ENCODE measurements at regions not wholly inside any gene's neighbourhood (a gene's known extent, or its start where the extent isn't known, plus 50 kb on each side); places are given as distances from the start of the nearest gene placed in this dataset.
"Not testable (repeated sequence)": the region's sequence is repeated elsewhere in the genome, so short reads cannot be mapped to it uniquely, and the experiment has no call there.

- DNase-seq, result no peak
These were observed 496.7 kb downstream of the EBF1 start for GRCh38 chr5:158602981-158603380.

GRCh38 chr5:158601118-158601517 lies 498.6 kb downstream of the EBF1 start:
- DNase-seq, result no peak

GRCh38 chr5:158600679-158601078 lies 499.0 kb downstream of the EBF1 start:
- no peak for DNase-seq

- no peak for DNase-seq
These were observed 500.6 kb downstream of the EBF1 start for GRCh38 chr5:158599157-158599556.

- no peak for DNase-seq
These were observed 505.0 kb downstream of the EBF1 start for GRCh38 chr5:158594595-158595242.

- no peak for DNase-seq
These were observed 505.8 kb downstream of the EBF1 start for GRCh38 chr5:158593925-158594324.

- DNase-seq, result no peak
These were observed 508.3 kb downstream of the EBF1 start for GRCh38 chr5:158591301-158591863.

- DNase-seq, result no peak
These were observed 508.9 kb downstream of the EBF1 start for GRCh38 chr5:158590746-158591300.

- DNase-seq, result no peak
These were observed 509.8 kb downstream of the EBF1 start for GRCh38 chr5:158589939-158590338.

- DNase-seq, result no peak
These were observed 511.1 kb downstream of the EBF1 start for GRCh38 chr5:158588617-158589016.

- DNase-seq, result no peak
These were observed 513.7 kb downstream of the EBF1 start for GRCh38 chr5:158586054-158586453.

- DNase-seq, result not testable (repeated sequence)
These were observed 517.0 kb downstream of the EBF1 start for GRCh38 chr5:158582669-158583068.

GRCh38 chr5:158573829-158574228 lies 525.9 kb downstream of the EBF1 start:
- DNase-seq, result no peak

- no peak for DNase-seq
These were observed 529.2 kb downstream of the EBF1 start for GRCh38 chr5:158570502-158570901.

GRCh38 chr5:158569534-158569933 lies 530.2 kb downstream of the EBF1 start:
- DNase-seq, result no peak

GRCh38 chr5:158565017-158565789 lies 534.5 kb downstream of the EBF1 start:
- no peak for DNase-seq

GRCh38 chr5:158563760-158564390 lies 535.8 kb downstream of the EBF1 start:
- DNase-seq, result no peak

- no peak for DNase-seq
These were observed 538.0 kb downstream of the EBF1 start for GRCh38 chr5:158561562-158562190.

- DNase-seq, result no peak
These were observed 539.5 kb downstream of the EBF1 start for GRCh38 chr5:158560170-158560569.

GRCh38 chr5:158559643-158560042 lies 540.1 kb downstream of the EBF1 start:
- no peak for DNase-seq

GRCh38 chr5:158559066-158559465 lies 540.6 kb downstream of the EBF1 start:
- no peak for DNase-seq

- no peak for DNase-seq
These were observed 545.8 kb downstream of the EBF1 start for GRCh38 chr5:158553962-158554336.

All from midbrain (tissue), 1 donor.